Panc1 (cell line): ENCODE measurements at regions not wholly inside any gene's neighbourhood (a gene's known extent, or its start where the extent isn't known, plus 50 kb on each side); places are given as distances from the start of the nearest gene placed in this dataset.

ENCODE experiments used
- ATAC-seq: fragments of 200-7000 bp; cut with Tn5 transposase; 2 replicates; pipeline ENCODE4 v1.9.1; 2020; ENCODE audit warnings: mild to moderate bottlenecking, moderate library complexity
- BruUV-seq: library from RNA; stranded (reverse); fragments of 400-500 nt; replicated peaks from 2 replicates; lab custom pipeline; 2021; lab: Mats Ljungman, UMichigan
- CTCF ChIA-PET: fragments of 300-600 bp; sonication (Branson Sonifier 250); formaldehyde crosslinking; loops from one replicate; lab custom pipeline; 2022; ENCODE audit warnings: antibody characterized with exemption; lab: Charles Lee
- POLR2A ChIA-PET: fragments of 300-600 bp; sonication (Branson Sonifier 250); formaldehyde crosslinking; loops from one replicate; lab custom pipeline; 2022; ENCODE audit warnings: antibody characterized with exemption; lab: Charles Lee
- DNase-seq: peaks from one replicate; pipeline ENCODE4 v3.0.0-alpha.2; 2010; ENCODE audit warnings: low read depth, low spot score
- H3K27ac ChIP-seq: 2 replicates; pipeline ENCODE4 v1.5.1; 2011; ENCODE audit warnings: mild to moderate bottlenecking, low read length, inconsistent platforms
- H3K27me3 ChIP-seq: fragments of 200-500 bp; sonication (Bioruptor generic); 2 replicates; pipeline ENCODE4 v1.6.0; 2014; ENCODE audit warnings: low read length, inconsistent platforms; ENCODE audit not compliant: control insufficient read depth, insufficient read depth
- H3K36me3 ChIP-seq: fragments of 200-500 bp; sonication (Bioruptor generic); 2 replicates; pipeline ENCODE4 v1.5.1; 2014; ENCODE audit warnings: inconsistent platforms, mild to moderate bottlenecking, low read length, moderate library complexity; ENCODE audit not compliant: control insufficient read depth, insufficient read depth
- H3K4me1 ChIP-seq: 2 replicates; pipeline ENCODE4 v1.5.1; 2011; ENCODE audit warnings: inconsistent platforms, mild to moderate bottlenecking, low read length, moderate library complexity; ENCODE audit not compliant: control insufficient read depth, insufficient read depth
- H3K4me3 ChIP-seq, 2 experiments: 2 replicates each; pipeline ENCODE4 v1.5.1; 2011 to 2012; ENCODE audit warnings: low read depth in 2 of 2, low read length in 2 of 2, mild to moderate bottlenecking in 2 of 2, inconsistent platforms in 1 of 2, moderate library complexity in 1 of 2
- H3K9me3 ChIP-seq: fragments of 200-500 bp; sonication (Bioruptor generic); 2 replicates; pipeline ENCODE4 v1.5.1; 2014; ENCODE audit warnings: low read depth, mild to moderate bottlenecking, inconsistent platforms, low read length, moderate library complexity; ENCODE audit not compliant: control insufficient read depth, insufficient read depth
- POLR2AphosphoS5 ChIP-seq: IDR thresholded peaks from 2 replicates; pipeline ENCODE4 v1.6.1; 2012; ENCODE audit warnings: mild to moderate bottlenecking, low read depth, low read length, moderate library complexity
- SIN3A ChIP-seq: IDR thresholded peaks from 2 replicates; pipeline ENCODE4 v1.6.1; 2012; ENCODE audit warnings: low read depth, mild to moderate bottlenecking, low read length, moderate library complexity, borderline replicate concordance; ENCODE audit not compliant: insufficient read depth
- TCF7L2 ChIP-seq: IDR thresholded peaks from 2 replicates; pipeline ENCODE4 v1.6.1; 2011; ENCODE audit warnings: mild to moderate bottlenecking, low read depth, low read length, inconsistent platforms
- in situ Hi-C: cut with HindIII; loops from 2 replicates; pipeline ENCODE4 v1.10.0; 2016; ENCODE audit warnings: low sequenced_read_pairs, low pct_unique_long_range_greater_than_20kb
- intact Hi-C: fragments of 100-400 bp; cut with micrococcal nuclease; formaldehyde crosslinking; loops from one replicate; pipeline ENCODE4 v1.10.0; 2022; ENCODE audit not compliant: unreplicated experiment
- TF ChIP-seq, protein P1 (sequence below): fragments of 450-650 bp; IDR thresholded peaks from 2 replicates; pipeline ENCODE4 v1.5.1; 2017; ENCODE audit warnings: mild to moderate bottlenecking
- TF ChIP-seq, protein P2 (sequence below), 2 experiments: IDR thresholded peaks; 2 replicates each; pipeline ENCODE4 v1.6.1; 2011 to 2012; ENCODE audit warnings: low read depth in 2 of 2, control low read depth in 1 of 2, low read length in 1 of 2, mild to moderate bottlenecking in 1 of 2, moderate library complexity in 1 of 2; ENCODE audit not compliant: insufficient read depth in 1 of 2

DNA sequence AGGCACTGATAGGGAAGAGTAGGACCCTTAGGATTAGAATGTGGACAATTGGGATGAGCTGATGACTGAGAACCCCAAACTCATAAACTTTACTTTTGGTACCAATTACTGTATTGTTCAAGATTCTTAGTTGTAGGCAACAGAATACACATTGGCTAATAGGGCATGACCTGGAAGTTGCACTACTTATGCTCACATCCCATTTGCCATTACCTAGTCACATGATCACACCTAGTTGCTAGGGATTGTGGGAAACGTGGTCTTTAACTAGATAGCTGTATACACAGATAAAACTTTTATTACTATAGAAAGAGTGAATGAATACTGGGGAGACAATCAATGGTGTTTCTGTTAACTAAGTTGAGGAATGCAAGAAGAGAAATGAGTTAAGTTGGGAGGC is 113.4 kb upstream of the AKIRIN2 start:
- TF ChIP-seq, protein P1, sequence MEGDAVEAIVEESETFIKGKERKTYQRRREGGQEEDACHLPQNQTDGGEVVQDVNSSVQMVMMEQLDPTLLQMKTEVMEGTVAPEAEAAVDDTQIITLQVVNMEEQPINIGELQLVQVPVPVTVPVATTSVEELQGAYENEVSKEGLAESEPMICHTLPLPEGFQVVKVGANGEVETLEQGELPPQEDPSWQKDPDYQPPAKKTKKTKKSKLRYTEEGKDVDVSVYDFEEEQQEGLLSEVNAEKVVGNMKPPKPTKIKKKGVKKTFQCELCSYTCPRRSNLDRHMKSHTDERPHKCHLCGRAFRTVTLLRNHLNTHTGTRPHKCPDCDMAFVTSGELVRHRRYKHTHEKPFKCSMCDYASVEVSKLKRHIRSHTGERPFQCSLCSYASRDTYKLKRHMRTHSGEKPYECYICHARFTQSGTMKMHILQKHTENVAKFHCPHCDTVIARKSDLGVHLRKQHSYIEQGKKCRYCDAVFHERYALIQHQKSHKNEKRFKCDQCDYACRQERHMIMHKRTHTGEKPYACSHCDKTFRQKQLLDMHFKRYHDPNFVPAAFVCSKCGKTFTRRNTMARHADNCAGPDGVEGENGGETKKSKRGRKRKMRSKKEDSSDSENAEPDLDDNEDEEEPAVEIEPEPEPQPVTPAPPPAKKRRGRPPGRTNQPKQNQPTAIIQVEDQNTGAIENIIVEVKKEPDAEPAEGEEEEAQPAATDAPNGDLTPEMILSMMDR, result no peak
- H3K4me3 ChIP-seq, result no peak overlapping the region
- H3K27me3 ChIP-seq, result peaks cover 3% of the 10 kb centered on the region; the same call in 1 of the 2 replicates
- H3K4me1 ChIP-seq, result no peaks in the 10 kb centered on the region
- DNase-seq, result no peak
- H3K27ac ChIP-seq, result no peak overlapping the region
- H3K9me3 ChIP-seq, result no peaks in the 10 kb centered on the region
- in situ Hi-C loops, result no loop called here
- intact Hi-C loops, result no loop called here
- ChIA-PET POLR2A (no interaction called here), CTCF (no interaction called here)
- no peak for ATAC-seq
- no peaks in the 10 kb centered on the region for H3K36me3 ChIP-seq
- BruUV-seq, result no TSS peak

DNA sequence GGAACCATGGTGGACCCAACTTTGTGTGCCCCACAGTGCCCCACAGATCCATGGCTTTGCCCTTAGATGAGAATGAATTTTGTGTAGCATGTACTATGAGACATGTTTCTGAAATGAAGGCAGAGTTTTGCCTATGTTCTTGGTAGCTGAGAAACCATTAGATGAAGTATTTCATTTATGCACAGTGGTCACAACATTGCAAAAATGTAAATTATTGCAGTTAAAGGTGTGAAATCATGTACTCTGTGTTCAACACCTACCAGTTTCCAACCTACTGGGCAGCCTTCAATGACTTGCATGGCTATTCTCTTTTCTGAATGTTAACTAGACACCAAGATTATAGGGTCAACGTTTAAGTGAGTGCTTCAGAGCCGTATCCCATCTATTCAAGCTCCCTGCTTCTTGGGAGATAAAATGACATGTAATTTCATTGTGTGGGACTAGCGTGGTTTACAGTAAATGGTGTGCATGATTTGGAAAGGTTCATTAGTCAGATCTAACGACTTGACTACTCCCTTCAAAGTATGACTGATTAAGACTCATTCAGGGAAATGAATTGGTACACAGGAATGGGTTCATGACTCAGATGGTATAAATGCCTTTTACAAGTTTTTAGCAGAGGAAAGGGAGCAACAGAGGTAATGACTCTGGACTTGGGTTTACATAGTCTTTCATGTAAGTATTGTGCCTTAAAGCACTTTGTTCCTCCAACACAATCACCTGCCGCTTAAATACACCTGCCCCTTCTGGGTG is 106.1 kb upstream of the AKIRIN2 start:
- no peaks in the 10 kb centered on the region; the same call in 1 of the 2 replicates for H3K27me3 ChIP-seq
- no peaks in the 10 kb centered on the region for H3K4me1 ChIP-seq
- ChIA-PET CTCF (no interaction called here), POLR2A (interaction anchor here (0.6 kb wide), 1 partner anchor 110 kb away, joined by 6 read pairs; no protein-coding TSS in a partner anchor)
- no peaks in the 10 kb centered on the region for H3K9me3 ChIP-seq
- no TSS peak for BruUV-seq
- H3K4me3 ChIP-seq, result no peak overlapping the region
- intact Hi-C loops (no loop called here), in situ Hi-C loops (no loop called here)
- H3K36me3 ChIP-seq, result no peaks in the 10 kb centered on the region
- TF ChIP-seq, protein P1, result no peak
- TF ChIP-seq POLR2AphosphoS5 (no peak), SIN3A (no peak), TCF7L2 (no peak)
- TF ChIP-seq, protein P2, sequence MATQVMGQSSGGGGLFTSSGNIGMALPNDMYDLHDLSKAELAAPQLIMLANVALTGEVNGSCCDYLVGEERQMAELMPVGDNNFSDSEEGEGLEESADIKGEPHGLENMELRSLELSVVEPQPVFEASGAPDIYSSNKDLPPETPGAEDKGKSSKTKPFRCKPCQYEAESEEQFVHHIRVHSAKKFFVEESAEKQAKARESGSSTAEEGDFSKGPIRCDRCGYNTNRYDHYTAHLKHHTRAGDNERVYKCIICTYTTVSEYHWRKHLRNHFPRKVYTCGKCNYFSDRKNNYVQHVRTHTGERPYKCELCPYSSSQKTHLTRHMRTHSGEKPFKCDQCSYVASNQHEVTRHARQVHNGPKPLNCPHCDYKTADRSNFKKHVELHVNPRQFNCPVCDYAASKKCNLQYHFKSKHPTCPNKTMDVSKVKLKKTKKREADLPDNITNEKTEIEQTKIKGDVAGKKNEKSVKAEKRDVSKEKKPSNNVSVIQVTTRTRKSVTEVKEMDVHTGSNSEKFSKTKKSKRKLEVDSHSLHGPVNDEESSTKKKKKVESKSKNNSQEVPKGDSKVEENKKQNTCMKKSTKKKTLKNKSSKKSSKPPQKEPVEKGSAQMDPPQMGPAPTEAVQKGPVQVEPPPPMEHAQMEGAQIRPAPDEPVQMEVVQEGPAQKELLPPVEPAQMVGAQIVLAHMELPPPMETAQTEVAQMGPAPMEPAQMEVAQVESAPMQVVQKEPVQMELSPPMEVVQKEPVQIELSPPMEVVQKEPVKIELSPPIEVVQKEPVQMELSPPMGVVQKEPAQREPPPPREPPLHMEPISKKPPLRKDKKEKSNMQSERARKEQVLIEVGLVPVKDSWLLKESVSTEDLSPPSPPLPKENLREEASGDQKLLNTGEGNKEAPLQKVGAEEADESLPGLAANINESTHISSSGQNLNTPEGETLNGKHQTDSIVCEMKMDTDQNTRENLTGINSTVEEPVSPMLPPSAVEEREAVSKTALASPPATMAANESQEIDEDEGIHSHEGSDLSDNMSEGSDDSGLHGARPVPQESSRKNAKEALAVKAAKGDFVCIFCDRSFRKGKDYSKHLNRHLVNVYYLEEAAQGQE (IDR thresholded peaks at IDR 0.05; ENCODE audit: insufficient read depth in 1 of 2, low read depth in 2 of 2, low read length in 1 of 2), result no peak
- ATAC-seq (peak; percentile 81), DNase-seq (peak; percentile 57)
- no peak overlapping the region for H3K27ac ChIP-seq
